PC-9 (cell line): ENCODE measurements at regions not wholly inside any gene's neighbourhood (a gene's known extent, or its start where the extent isn't known, plus 50 kb on each side); places are given as distances from the start of the nearest gene placed in this dataset.

Experiments
- BruUV-seq: library from RNA; stranded (reverse); fragments of 400-500 nt; replicated peaks from 2 replicates; lab custom pipeline; 2021; lab: Mats Ljungman, UMichigan
- CTCF ChIA-PET: fragments of 300-600 bp; sonication (Branson Sonifier 250); formaldehyde crosslinking; loops from one replicate; lab custom pipeline; 2022; ENCODE audit warnings: antibody characterized with exemption; lab: Charles Lee
- POLR2A ChIA-PET: fragments of 300-600 bp; sonication (Branson Sonifier 250); formaldehyde crosslinking; loops from one replicate; lab custom pipeline; 2022; ENCODE audit warnings: antibody characterized with exemption; ENCODE audit not compliant: unreplicated experiment; lab: Charles Lee
- DNase-seq, 2 experiments: peaks; one replicate each; pipeline versions ENCODE4 v3.0.0 to v3.0.0-alpha.2; 2015 to 2022; ENCODE audit warnings: mixed read lengths in 1 of 2
- H2AFZ ChIP-seq: fragments of 200-600 bp; sonication (generic); 2 replicates; pipeline ENCODE4 v1.8.1; 2017; ENCODE audit warnings: antibody characterized with exemption
- H3F3A ChIP-seq: fragments of 200-600 bp; sonication (generic); 2 replicates; pipeline ENCODE4 v1.8.1; 2017; ENCODE audit warnings: antibody characterized with exemption, mild to moderate bottlenecking, low read depth; ENCODE audit not compliant: insufficient read depth
- H3K27ac ChIP-seq: fragments of 200-600 bp; sonication (generic); 2 replicates; pipeline ENCODE4 v1.6.1; 2016; ENCODE audit warnings: mixed run types
- H3K27me3 ChIP-seq: fragments of 200-600 bp; sonication (generic); 2 replicates; pipeline ENCODE4 v1.6.1; 2016; ENCODE audit warnings: low read depth, mixed run types; ENCODE audit not compliant: insufficient read depth
- H3K36me3 ChIP-seq: fragments of 200-600 bp; sonication (generic); 2 replicates; pipeline ENCODE4 v1.6.1; 2016; ENCODE audit warnings: low read depth, mixed run types
- H3K4me1 ChIP-seq: fragments of 200-600 bp; sonication (generic); replicated peaks from 2 replicates; pipeline ENCODE4 v1.6.1; 2016; ENCODE audit warnings: mixed run types; ENCODE audit not compliant: insufficient read depth
- H3K4me2 ChIP-seq: fragments of 200-600 bp; sonication (generic); 2 replicates; pipeline ENCODE4 v1.6.1; 2017; ENCODE audit warnings: mixed run types
- H3K4me3 ChIP-seq: fragments of 200-600 bp; sonication (generic); 2 replicates; pipeline ENCODE4 v1.6.1; 2016; ENCODE audit warnings: mixed run types
- H3K79me2 ChIP-seq: fragments of 200-600 bp; sonication (generic); 2 replicates; pipeline ENCODE4 v1.6.1; 2017; ENCODE audit warnings: low read depth, mixed run types
- H3K9me2 ChIP-seq: fragments of 200-600 bp; sonication (generic); 2 replicates; pipeline ENCODE4 v1.8.1; 2017; ENCODE audit warnings: mild to moderate bottlenecking; ENCODE audit not compliant: insufficient read depth
- H3K9me3 ChIP-seq: fragments of 200-600 bp; sonication (generic); 2 replicates; pipeline ENCODE4 v1.8.1; 2016; ENCODE audit warnings: low read depth; ENCODE audit not compliant: insufficient read depth
- H4K20me1 ChIP-seq: fragments of 200-600 bp; sonication (generic); 2 replicates; pipeline ENCODE4 v1.8.1; 2017; ENCODE audit not compliant: insufficient read depth
- EZH2 ChIP-seq: fragments of 200-600 bp; sonication (generic); IDR thresholded peaks from 2 replicates; pipeline ENCODE4 v1.8.0; 2017; ENCODE audit warnings: antibody characterized with exemption, low read depth
- intact Hi-C: fragments of 100-400 bp; cut with micrococcal nuclease; formaldehyde crosslinking; loops from one replicate; pipeline ENCODE4 v1.10.0; 2022; ENCODE audit not compliant: unreplicated experiment
- TF ChIP-seq, protein P1 (sequence below): fragments of 200-600 bp; sonication (generic); conservative IDR thresholded peaks from 2 replicates; pipeline ENCODE4 v1.6.1; 2017; ENCODE audit warnings: mixed run types, antibody characterized with exemption, mild to moderate bottlenecking, moderate library complexity

DNA sequence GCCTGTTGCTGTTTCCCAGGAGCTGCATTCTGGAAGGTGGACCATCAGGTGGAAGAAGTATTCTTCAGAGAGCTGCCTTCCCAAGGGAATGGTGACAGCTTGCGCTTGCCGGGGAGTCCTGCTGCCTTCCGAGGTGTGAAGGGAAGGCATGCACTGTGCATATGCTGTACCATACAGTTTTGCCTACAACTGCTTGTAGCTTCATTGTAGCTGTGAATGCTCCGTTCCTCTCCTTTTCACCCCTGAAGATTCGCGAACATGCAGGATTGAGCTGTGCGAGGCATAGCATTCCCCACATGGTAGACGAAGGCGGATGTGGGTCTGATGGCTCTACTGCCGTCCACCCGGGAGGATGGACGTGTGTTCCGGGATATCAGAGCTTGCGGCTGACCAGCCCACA lies 243.2 kb upstream of the TSHZ3 start:
- H3K27me3 ChIP-seq = peaks cover 70% of the 10 kb centered on the region
- CTCF ChIA-PET = no interaction called here
- DNase-seq = no peak
- POLR2A ChIA-PET = no interaction called here
- no peak overlapping the region for H3K4me2 ChIP-seq
- no peaks in the 10 kb centered on the region for H3K36me3 ChIP-seq
- no peak overlapping the region for H3K27ac ChIP-seq
- H3K4me3 ChIP-seq = no peak overlapping the region
- H4K20me1 ChIP-seq = no peaks in the 10 kb centered on the region
- intact Hi-C loops = no loop called here
- no peaks in the 10 kb centered on the region for H3K9me3 ChIP-seq
- no peaks in the 10 kb centered on the region for H3K79me2 ChIP-seq
- H2AFZ ChIP-seq = no peak overlapping the region
- BruUV-seq = no TSS peak
- no peaks in the 10 kb centered on the region; the same call in 1 of the 2 replicates for H3K9me2 ChIP-seq
- TF ChIP-seq, protein P1, sequence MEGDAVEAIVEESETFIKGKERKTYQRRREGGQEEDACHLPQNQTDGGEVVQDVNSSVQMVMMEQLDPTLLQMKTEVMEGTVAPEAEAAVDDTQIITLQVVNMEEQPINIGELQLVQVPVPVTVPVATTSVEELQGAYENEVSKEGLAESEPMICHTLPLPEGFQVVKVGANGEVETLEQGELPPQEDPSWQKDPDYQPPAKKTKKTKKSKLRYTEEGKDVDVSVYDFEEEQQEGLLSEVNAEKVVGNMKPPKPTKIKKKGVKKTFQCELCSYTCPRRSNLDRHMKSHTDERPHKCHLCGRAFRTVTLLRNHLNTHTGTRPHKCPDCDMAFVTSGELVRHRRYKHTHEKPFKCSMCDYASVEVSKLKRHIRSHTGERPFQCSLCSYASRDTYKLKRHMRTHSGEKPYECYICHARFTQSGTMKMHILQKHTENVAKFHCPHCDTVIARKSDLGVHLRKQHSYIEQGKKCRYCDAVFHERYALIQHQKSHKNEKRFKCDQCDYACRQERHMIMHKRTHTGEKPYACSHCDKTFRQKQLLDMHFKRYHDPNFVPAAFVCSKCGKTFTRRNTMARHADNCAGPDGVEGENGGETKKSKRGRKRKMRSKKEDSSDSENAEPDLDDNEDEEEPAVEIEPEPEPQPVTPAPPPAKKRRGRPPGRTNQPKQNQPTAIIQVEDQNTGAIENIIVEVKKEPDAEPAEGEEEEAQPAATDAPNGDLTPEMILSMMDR = no peak
- TF ChIP-seq EZH2 = no peak
- H3F3A ChIP-seq = no peaks in the 10 kb centered on the region
- no peaks in the 10 kb centered on the region for H3K4me1 ChIP-seq

GRCh38 chr19:31594701-31595100 lies 245.5 kb upstream of the TSHZ3 start:
- no peaks in the 10 kb centered on the region for H3K79me2 ChIP-seq
- POLR2A ChIA-PET = no interaction called here
- H3K9me3 ChIP-seq = no peaks in the 10 kb centered on the region
- intact Hi-C loops = no loop called here
- H3K27ac ChIP-seq = no peak overlapping the region
- H3K27me3 ChIP-seq = peaks cover 58% of the 10 kb centered on the region
- H3K4me1 ChIP-seq = no peaks in the 10 kb centered on the region
- no peak for TF ChIP-seq EZH2
- TF ChIP-seq, protein P1 = no peak
- H3F3A ChIP-seq = no peaks in the 10 kb centered on the region
- H4K20me1 ChIP-seq = no peaks in the 10 kb centered on the region
- no peak overlapping the region for H3K4me3 ChIP-seq
- CTCF ChIA-PET = no interaction called here
- DNase-seq = no peak
- H3K9me2 ChIP-seq = no peaks in the 10 kb centered on the region
- no peaks in the 10 kb centered on the region for H3K36me3 ChIP-seq
- no TSS peak for BruUV-seq
- H2AFZ ChIP-seq = no peak overlapping the region
- H3K4me2 ChIP-seq = no peak overlapping the region

DNA sequence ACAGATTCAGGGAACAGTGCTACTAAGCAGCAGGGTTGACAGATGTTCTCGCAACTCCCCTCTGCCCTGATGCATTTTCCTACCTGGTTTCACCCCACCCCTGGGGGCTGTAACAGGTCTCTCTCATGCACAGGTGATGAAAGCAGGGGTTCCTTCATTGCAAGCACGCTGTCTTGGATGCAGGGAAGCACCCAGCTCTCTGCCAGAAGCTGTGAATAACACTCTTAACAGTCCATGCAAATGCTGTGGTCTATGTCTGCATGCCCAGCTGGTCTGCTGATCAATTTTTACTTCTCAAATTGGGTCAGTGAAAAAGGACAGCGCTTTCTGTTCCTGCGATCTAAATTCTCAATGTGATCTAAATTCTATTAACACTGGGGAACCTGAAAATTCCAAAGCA lies 246.3 kb upstream of the TSHZ3 start:
- no peak overlapping the region for H3K4me3 ChIP-seq
- no peaks in the 10 kb centered on the region for H3K9me3 ChIP-seq
- no peak for TF ChIP-seq EZH2
- TF ChIP-seq, protein P1 = no peak
- no peak overlapping the region for H3K4me2 ChIP-seq
- H3K9me2 ChIP-seq = no peaks in the 10 kb centered on the region
- CTCF ChIA-PET = no interaction called here
- no TSS peak for BruUV-seq
- H3F3A ChIP-seq = no peaks in the 10 kb centered on the region
- H3K36me3 ChIP-seq = no peaks in the 10 kb centered on the region
- peaks cover 50% of the 10 kb centered on the region for H3K27me3 ChIP-seq
- H3K27ac ChIP-seq = no peak overlapping the region
- DNase-seq = no peak
- no peaks in the 10 kb centered on the region for H4K20me1 ChIP-seq
- H3K79me2 ChIP-seq = no peaks in the 10 kb centered on the region
- H3K4me1 ChIP-seq = no peaks in the 10 kb centered on the region
- POLR2A ChIA-PET = no interaction called here
- no peak overlapping the region for H2AFZ ChIP-seq
- intact Hi-C loops = no loop called here
